Left forelimb (tissue), 1 donor: ENCODE measurements at regions not wholly inside any gene's neighbourhood (a gene's known extent, or its start where the extent isn't known, plus 50 kb on each side); places are given as distances from the start of the nearest gene placed in this dataset.
"Not testable (repeated sequence)": the region's sequence is repeated elsewhere in the genome, so short reads cannot be mapped to it uniquely, and the experiment has no call there.

ENCODE experiments used
- DNase-seq: peaks from one replicate; pipeline ENCODE4 v3.0.0-alpha.2; 2018; ENCODE audit warnings: low spot score

- DNase-seq = not testable (repeated sequence)
Observed at GRCh38 chr21:10367586-10367985, 153.8 kb upstream of the TPTE start.

- DNase-seq = not testable (repeated sequence)
Observed at GRCh38 chr21:10368323-10368798, 153.0 kb upstream of the TPTE start.

DNA sequence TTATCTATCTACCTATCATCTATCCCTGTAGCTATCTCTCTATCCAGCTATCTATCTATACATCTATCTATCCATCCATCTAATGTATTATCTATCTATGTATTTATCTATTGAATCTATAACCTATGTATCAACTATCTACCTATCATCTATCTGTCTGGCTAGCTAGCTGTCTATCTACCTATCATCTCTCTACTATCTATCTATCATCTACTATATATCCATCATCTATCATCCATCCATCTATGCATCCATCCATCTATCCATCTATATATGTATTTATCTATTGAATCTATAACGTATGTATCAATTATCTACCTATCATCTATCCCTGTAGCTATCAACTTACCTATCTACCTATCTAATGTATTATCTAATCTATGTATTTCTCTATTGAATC is 152.1 kb upstream of the TPTE start:
- DNase-seq = not testable (repeated sequence)

- not testable (repeated sequence) for DNase-seq
Observed at GRCh38 chr21:10377758-10378157, 143.6 kb upstream of the TPTE start.

GRCh38 chr21:10379816-10380215 is 141.6 kb upstream of the TPTE start:
- not testable (repeated sequence) for DNase-seq

DNA sequence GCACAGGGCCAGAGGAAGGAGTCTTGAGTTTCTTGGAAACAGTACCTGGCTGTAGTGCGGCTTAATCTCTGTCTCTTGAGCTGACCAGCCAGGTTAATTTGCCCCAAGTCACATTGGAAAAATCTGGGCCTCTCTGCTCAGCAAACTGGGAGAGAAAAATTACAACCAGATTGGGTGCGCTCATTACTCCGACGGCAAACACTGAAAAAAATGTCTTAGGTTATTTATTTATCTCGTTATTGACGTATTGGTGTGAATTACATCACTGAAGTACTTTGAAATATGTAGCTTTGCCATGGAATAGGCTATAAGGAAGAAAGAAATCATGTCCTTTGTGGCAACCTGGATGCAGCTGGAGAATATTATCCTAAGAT is 139.7 kb upstream of the TPTE start:
- DNase-seq = not testable (repeated sequence)

DNA sequence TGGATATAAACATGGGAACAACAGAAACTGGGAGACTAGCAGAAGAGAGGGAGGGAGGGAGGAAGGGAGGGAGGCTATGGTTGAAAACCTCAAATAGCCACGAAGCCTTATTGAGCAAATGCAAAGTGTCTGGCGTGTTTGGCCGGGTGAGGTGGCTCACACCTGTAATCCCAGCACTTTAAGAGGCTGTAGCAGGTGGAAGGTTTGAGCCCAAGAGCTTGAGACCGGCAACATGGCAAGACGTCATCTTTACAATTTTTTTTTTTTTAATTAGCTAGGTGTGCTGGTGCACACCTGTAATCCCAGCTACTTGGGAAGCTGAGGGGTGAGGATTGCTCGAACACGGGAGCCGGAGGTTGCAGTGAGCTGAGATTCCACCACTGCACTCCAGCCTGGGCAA is 139.2 kb upstream of the TPTE start:
- DNase-seq = not testable (repeated sequence)

GRCh38 chr21:10382580-10382979 is 138.8 kb upstream of the TPTE start:
- not testable (repeated sequence) for DNase-seq

GRCh38 chr21:10383571-10383970 is 137.8 kb upstream of the TPTE start:
- DNase-seq = not testable (repeated sequence)

DNA sequence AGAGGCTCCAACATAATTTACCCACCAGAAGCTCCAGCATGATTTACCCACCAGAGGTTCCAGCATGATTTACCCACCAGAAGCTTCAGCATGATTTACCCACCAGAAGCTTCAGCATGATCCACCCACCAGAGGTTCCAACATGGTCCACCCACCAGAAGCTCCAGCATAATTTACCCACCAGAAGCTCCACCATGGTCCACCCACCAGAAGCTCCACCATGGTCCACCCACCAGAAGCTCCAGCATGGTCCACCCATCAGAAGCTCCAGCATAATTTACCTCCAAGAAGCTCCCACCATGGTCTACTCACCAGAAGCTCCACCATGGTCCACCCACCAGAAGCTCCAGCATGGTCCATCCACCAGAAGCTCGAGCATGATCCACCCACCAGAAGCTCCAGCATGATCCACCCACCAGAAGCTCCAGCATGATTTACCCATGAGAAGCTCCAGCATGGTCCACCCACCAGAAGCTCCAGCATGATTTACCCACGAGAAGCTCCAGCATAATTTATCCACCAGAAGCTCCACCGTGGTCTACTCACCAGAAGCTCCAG is 137.0 kb upstream of the TPTE start:
- not testable (repeated sequence) for DNase-seq

DNA sequence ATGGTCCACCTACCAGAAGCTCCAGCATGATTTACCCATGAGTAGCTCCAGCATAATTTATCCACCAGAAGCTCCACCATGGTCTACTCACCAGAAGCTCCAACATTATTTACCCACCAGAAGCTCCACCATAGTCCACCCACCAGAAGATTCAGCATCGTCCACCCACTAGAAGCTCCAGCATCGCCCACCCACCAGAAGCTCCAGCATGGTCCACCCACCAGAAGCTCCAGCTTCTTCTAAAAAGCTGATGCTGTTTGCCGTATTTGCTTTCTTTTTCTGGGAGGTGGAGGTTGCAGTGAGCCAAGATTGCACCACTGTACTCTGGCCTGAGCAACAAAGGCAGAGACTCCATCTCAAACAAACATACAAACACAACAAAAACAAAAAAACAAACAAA is 136.2 kb upstream of the TPTE start:
- DNase-seq = not testable (repeated sequence)

- not testable (repeated sequence) for DNase-seq
Observed at GRCh38 chr21:10385898-10386527, 135.4 kb upstream of the TPTE start.

- DNase-seq = not testable (repeated sequence)
Observed at GRCh38 chr21:10387692-10388450, 133.5 kb upstream of the TPTE start.

DNA sequence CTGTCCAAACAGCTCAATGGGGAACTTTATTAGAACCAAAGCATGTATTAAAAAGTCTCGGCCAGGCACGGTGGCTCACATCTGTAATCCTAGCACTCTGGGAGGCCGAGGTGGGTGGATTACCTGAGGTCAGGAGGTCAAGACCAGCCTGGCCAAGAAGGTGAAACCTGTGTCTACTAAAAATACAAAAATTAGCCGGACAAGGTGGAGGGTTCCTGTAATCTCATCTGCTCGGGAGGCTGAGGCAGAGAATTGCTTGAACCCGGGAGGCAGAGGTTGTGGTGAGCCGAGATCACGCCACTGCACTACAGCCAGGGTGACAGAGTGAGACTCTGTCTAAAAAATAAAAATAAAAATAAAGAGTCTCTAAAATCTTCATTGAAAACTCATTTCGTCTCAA is 132.8 kb upstream of the TPTE start:
- not testable (repeated sequence) for DNase-seq

DNA sequence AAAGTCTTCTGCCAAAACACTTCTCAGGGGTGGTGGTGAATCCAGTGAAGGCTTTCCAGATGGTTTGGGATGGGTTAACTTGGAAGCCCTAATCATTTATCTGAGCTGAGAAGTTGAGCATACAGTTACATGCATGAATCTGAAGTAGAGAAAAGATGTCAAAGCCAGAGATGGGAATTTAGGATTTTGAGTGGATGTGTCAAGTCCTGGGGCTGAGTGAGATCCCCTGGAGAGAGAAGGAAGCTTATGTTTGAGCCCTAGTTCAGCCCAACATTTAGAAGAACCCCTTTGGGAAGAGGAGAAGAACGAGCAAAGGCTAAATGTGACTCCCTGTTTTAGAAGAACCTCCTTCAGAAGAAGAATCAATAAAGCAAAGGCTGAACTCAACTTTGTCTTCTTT is 129.1 kb upstream of the TPTE start:
- not testable (repeated sequence) for DNase-seq

DNA sequence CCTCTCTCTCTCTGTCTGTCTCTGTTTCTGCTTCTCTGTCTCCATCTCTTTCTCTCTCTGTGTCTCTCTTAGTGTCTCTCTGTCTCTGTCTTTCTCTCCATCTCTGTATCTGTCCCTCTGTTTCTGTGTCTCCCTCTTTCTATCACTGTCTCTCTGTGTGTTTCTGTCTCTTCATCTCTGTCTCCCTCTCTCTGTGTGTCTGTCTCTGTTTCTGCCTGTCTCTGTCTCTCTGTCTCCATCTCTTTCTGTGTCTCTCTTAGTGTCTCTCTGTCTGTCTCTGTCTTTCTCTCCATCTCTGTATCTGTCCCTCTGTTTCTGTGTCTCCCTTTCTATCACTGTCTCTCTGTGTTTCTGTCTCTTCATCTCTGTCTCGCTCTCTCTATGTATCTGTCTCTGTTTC is 125.4 kb upstream of the TPTE start:
- not testable (repeated sequence) for DNase-seq

DNA sequence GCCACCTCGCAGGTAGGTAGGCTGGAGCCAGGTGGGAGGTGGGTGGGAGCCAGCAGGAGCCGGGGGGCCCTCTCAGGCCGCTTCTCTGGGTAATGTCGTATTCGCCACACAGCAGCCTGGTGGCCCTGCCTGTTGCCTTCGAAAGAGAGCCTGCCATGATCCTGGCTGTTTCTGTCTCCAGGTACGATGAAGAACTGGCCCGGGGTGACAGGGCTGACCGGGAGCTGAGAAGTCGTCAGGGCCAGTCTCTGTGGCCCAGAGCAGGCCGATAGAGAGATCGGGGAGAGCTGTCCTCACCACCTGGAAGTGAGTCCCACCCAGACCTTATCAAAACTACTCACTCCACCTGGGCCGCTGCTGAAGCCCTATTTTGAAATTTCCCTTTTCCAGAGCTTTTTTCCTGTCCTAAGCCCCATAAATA is 123.9 kb upstream of the TPTE start:
- not testable (repeated sequence) for DNase-seq

GRCh38 chr21:10398692-10399489 is 122.5 kb upstream of the TPTE start:
- not testable (repeated sequence) for DNase-seq

DNA sequence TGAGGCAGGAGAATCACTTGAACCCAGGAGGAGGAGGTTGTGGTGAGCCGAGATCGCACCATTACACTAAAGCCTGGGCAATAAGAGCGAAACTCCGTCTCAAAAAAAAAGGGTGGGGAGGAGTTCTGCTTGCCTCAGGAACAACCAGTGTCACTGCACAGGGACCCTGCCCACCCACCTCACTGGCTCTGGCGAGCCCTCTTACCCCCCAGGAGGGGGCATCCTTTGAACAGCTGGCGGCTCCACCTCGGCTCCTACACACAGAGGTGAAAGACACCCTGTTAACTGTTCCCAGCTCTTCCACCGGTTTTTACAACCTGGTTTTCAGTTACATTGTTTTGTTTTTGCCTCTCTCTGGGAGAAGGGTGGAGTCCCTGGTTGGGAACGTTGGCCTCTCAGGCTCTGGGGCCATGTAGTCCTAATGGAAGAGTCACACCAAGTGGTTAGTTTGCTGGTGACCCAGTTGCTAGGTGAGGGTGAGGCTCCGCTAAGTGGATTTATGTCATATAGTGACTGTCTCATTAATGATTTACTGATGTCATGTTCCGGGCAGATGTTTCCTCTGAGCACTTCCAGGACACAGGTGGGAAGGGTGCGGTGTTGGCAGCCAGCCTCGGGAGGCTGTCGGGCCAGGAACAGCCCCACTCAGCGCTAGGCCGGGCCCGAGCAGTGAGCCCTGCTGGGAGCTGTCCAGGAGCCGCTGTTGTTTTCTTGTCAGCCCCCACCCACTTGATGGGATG is 120.6 kb upstream of the TPTE start:
- DNase-seq = peak; percentile 67

GRCh38 chr21:10402461-10402860 is 118.9 kb upstream of the TPTE start:
- DNase-seq = peak; percentile 60

DNA sequence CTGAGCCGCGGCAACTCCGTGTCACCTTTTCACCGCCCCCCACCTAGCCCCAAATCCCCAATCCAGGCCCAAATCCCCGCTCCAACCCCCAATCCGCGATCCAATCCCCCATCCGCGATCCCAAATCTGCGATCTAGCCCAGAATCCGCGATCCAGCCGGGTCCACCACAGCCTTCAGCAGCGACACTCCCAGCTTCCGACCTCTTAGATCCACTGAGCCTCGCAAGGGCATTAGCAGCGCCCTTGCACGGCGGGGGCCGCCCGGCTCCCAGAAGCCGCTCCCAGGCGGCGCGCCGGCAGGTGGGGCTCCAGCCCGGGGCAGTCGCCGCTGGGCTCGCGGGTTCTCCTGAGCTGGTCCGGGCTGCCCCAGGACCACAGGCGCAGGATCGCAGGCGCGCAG is 116.1 kb upstream of the TPTE start:
- DNase-seq = peak; percentile 65
